ENCODE measurements at regions not wholly inside any gene's neighbourhood (a gene's known extent, or its start where the extent isn't known, plus 50 kb on each side); places are given as distances from the start of the nearest gene placed in this dataset.

- Histone ChIP-seq H3K27ac (ENCODE audit: low read length) (no peak overlapping the region), H3K4me1 (ENCODE audit: control insufficient read depth in 1 of 2, extremely low read depth in 1 of 2, insufficient read depth in 2 of 2, low read length in 2 of 2) (no peaks in the 10 kb centered on the region), H3K27me3 (replicated peaks in 1 of 2; ENCODE audit: control insufficient read depth in 2 of 2, extremely low read depth in 1 of 2, insufficient read depth in 2 of 2, low read length in 1 of 2) (peaks cover 0 to 6% of the 10 kb centered on the region in 2 experiments), H3K9me3 (no peaks in the 10 kb centered on the region), H3K4me3 (ENCODE audit: control insufficient read depth in 1 of 2, extremely low read depth in 1 of 2, low read length in 1 of 2) (no peak overlapping the region), H3K36me3 (ENCODE audit: control insufficient read depth in 2 of 2, extremely low read depth in 1 of 2, insufficient read depth in 1 of 2, low read length in 1 of 2) (no peaks in the 10 kb centered on the region)
- peaks cover 5 to 20% (median 11%) of the 10 kb centered on the region in 3 donors for H3K9me3 Mint-ChIP-seq
- ATAC-seq (replicated peaks in 1 of 4) (no peak), DNase-seq (no peak)
- no peaks in the 10 kb centered on the region for H3K4me1 Mint-ChIP-seq
- H3K27ac Mint-ChIP-seq: no peak overlapping the region
- 100% methylated on average over 1 of the region's 9 CpGs for WGBS (ENCODE audit: insufficient coverage)
- ChIA-PET CTCF (no interaction called here), POLR2A (no interaction called here)
- no peaks in the 10 kb centered on the region for H3K27me3 Mint-ChIP-seq
- no peaks in the 10 kb centered on the region for H3K36me3 Mint-ChIP-seq
- H3K4me3 Mint-ChIP-seq: no peak overlapping the region
These were observed 857.7 kb downstream of the GALR1 start for GRCh38 chr18:78107363-78107762.

DNA sequence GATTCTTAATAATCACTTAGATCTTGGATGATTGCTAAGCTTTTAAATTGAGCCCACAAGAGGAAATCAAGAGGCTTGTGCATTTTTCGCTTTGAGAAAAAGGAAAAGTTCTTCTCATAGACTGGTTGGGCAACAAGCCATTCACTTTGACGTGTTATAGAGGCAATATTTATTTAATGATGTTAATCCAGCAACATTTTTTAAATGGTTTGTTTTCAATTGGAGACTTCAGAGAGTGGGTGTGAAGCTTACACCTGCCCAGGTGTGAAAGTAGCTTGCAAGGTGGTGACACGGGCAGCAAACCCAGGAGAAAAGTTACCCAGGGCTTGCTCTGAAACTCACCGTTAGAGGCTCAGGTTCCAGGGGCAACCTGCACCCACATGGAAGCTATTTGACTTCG lies 858.9 kb downstream of the GALR1 start:
- Histone ChIP-seq H3K4me1 (ENCODE audit: control insufficient read depth in 1 of 2, extremely low read depth in 1 of 2, insufficient read depth in 2 of 2, low read length in 2 of 2) (no peaks in the 10 kb centered on the region), H3K36me3 (ENCODE audit: control insufficient read depth in 2 of 2, extremely low read depth in 1 of 2, insufficient read depth in 1 of 2, low read length in 1 of 2) (no peaks in the 10 kb centered on the region), H3K27me3 (replicated peaks in 1 of 2; ENCODE audit: control insufficient read depth in 2 of 2, extremely low read depth in 1 of 2, insufficient read depth in 2 of 2, low read length in 1 of 2) (peaks cover 0 to 6% of the 10 kb centered on the region in 2 experiments), H3K27ac (ENCODE audit: low read length) (no peak overlapping the region), H3K4me3 (ENCODE audit: control insufficient read depth in 1 of 2, extremely low read depth in 1 of 2, low read length in 1 of 2) (no peak overlapping the region), H3K9me3 (no peaks in the 10 kb centered on the region)
- Mint-ChIP-seq H3K9me3 (peaks cover 5 to 15% (median 11%) of the 10 kb centered on the region in 3 donors), H3K4me3 (no peak overlapping the region), H3K27me3 (no peaks in the 10 kb centered on the region), H3K4me1 (no peaks in the 10 kb centered on the region), H3K27ac (no peak overlapping the region), H3K36me3 (no peaks in the 10 kb centered on the region)
- POLR2A ChIA-PET: no interaction called here
- DNase-seq (no peak), ATAC-seq (replicated peaks in 1 of 4) (no peak)
- WGBS (ENCODE audit: insufficient coverage): no CpG with 5 or more reads among the region's 5 CpGs
- CTCF ChIA-PET: no interaction called here

DNA sequence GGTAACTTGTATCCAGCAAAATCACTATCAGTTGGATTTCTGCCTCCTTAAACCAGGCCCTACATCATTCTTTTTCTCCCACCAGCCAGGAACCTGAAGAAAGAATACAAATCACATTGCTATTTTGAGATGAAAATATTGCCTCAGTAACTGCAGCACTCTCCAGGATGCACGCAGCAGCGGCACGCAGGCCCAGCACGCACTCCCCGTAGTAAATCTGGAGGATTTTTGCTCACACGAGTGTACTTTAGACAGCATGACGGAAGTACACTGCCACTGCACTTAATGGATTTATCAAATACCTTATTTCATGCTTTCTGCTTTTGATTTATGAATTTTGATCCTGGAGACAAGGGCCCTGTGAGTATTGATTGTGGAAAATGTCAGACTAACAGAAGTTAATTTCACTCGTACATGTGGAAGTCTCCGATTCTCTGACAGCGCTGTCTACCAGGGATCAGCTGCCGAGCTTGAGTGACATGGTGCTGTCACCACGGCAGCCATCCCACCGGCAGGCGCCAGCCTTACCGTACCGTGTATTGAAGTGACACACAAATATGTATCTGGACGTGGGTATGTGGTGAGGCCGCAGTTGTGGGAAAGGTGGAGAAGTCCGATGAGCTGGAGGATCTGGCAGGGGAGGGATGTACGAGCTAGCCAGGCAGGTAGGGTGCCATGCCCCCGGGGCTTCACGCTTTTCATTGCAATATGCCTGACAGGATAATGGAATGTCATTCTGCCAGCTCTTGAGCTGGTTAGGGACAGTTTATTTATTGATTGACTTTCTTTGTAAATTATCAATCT lies 863.7 kb downstream of the GALR1 start:
- no peaks in the 10 kb centered on the region for H3K36me3 Mint-ChIP-seq
- no peak overlapping the region for H3K4me3 Mint-ChIP-seq
- DNase-seq (no peak), ATAC-seq (replicated peaks in 1 of 4) (no peak)
- peaks cover 0 to under 1% (median 0%) of the 10 kb centered on the region in 3 donors for H3K9me3 Mint-ChIP-seq
- ChIA-PET CTCF (no interaction called here), POLR2A (no interaction called here)
- H3K27me3 ChIP-seq (replicated peaks in 1 of 2; ENCODE audit: control insufficient read depth in 2 of 2, extremely low read depth in 1 of 2, insufficient read depth in 2 of 2, low read length in 1 of 2): peaks cover 0 to 6% of the 10 kb centered on the region in 2 experiments
- H3K27ac Mint-ChIP-seq: no peak overlapping the region
- no peaks in the 10 kb centered on the region for H3K4me1 ChIP-seq (ENCODE audit: control insufficient read depth in 1 of 2, extremely low read depth in 1 of 2, insufficient read depth in 2 of 2, low read length in 2 of 2)
- H3K4me3 ChIP-seq (ENCODE audit: control insufficient read depth in 1 of 2, extremely low read depth in 1 of 2, low read length in 1 of 2): no peak overlapping the region
- no peak overlapping the region for H3K27ac ChIP-seq (ENCODE audit: low read length)
- H3K36me3 ChIP-seq (ENCODE audit: control insufficient read depth in 2 of 2, extremely low read depth in 1 of 2, insufficient read depth in 1 of 2, low read length in 1 of 2): no peaks in the 10 kb centered on the region
- H3K4me1 Mint-ChIP-seq: no peaks in the 10 kb centered on the region
- H3K27me3 Mint-ChIP-seq: no peaks in the 10 kb centered on the region
- 92% methylated on average over 19 of the region's 22 CpGs for WGBS (ENCODE audit: insufficient coverage)
- H3K9me3 ChIP-seq: no peaks in the 10 kb centered on the region

- Mint-ChIP-seq H3K9me3 (peaks cover 0 to 6% (median 1%) of the 10 kb centered on the region in 3 donors), H3K4me1 (no peaks in the 10 kb centered on the region), H3K27me3 (no peaks in the 10 kb centered on the region), H3K4me3 (no peak overlapping the region), H3K27ac (no peak overlapping the region), H3K36me3 (no peaks in the 10 kb centered on the region)
- Histone ChIP-seq H3K4me3 (ENCODE audit: control insufficient read depth in 1 of 2, extremely low read depth in 1 of 2, low read length in 1 of 2) (no peak overlapping the region), H3K9me3 (no peaks in the 10 kb centered on the region), H3K27ac (ENCODE audit: low read length) (no peak overlapping the region), H3K4me1 (ENCODE audit: control insufficient read depth in 1 of 2, extremely low read depth in 1 of 2, insufficient read depth in 2 of 2, low read length in 2 of 2) (no peaks in the 10 kb centered on the region), H3K36me3 (ENCODE audit: control insufficient read depth in 2 of 2, extremely low read depth in 1 of 2, insufficient read depth in 1 of 2, low read length in 1 of 2) (no peaks in the 10 kb centered on the region), H3K27me3 (replicated peaks in 1 of 2; ENCODE audit: control insufficient read depth in 2 of 2, extremely low read depth in 1 of 2, insufficient read depth in 2 of 2, low read length in 1 of 2) (peaks cover 0 to 6% of the 10 kb centered on the region in 2 experiments)
- ATAC-seq (replicated peaks in 1 of 4): no peak
- no peak for DNase-seq
- 80% methylated on average over 1 of the region's 7 CpGs for WGBS (ENCODE audit: insufficient coverage)
- ChIA-PET POLR2A (no interaction called here), CTCF (no interaction called here)
These were observed 864.2 kb downstream of the GALR1 start for GRCh38 chr18:78113940-78114251.

DNA sequence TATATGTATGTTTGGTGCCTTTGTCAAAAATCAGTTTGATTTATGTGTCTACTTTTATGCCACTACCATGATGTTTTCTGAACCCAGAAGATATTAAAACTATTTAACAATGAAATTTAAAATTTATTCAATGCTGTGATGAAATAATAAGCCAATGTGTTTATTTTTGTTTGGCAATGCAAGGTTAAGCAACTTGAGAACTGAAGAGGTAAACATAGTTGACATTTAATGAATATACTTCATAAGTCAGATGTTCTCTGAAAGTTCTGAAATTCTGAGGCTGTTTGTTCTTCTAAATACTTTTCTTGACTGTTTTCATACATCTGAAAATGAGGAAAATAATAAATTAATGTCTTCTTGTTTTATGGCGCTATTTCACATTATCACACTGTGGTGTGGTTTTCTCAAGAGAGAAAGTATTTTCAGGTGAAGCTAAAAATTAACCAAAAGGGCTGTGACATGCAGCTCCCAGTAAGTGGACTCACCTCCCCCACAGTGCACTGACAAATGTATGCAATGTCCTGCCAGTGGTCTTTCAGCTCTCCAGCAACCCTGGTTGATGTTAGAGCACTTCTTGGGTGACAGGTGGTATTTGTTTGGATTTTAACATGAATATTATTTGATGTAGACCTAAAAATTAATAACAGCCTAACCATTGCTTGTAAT lies 863.6 kb upstream of the SALL3 start:
- Histone ChIP-seq H3K4me1 (ENCODE audit: control insufficient read depth in 1 of 2, extremely low read depth in 1 of 2, insufficient read depth in 2 of 2, low read length in 2 of 2) (no peaks in the 10 kb centered on the region), H3K27ac (ENCODE audit: low read length) (no peak overlapping the region), H3K9me3 (no peaks in the 10 kb centered on the region), H3K4me3 (ENCODE audit: control insufficient read depth in 1 of 2, extremely low read depth in 1 of 2, low read length in 1 of 2) (no peak overlapping the region), H3K36me3 (ENCODE audit: control insufficient read depth in 2 of 2, extremely low read depth in 1 of 2, insufficient read depth in 1 of 2, low read length in 1 of 2) (no peaks in the 10 kb centered on the region), H3K27me3 (replicated peaks in 1 of 2; ENCODE audit: control insufficient read depth in 2 of 2, extremely low read depth in 1 of 2, insufficient read depth in 2 of 2, low read length in 1 of 2) (no peaks in the 10 kb centered on the region)
- H3K9me3 Mint-ChIP-seq: peaks cover 5 to 14% (median 13%) of the 10 kb centered on the region in 3 donors
- no peaks in the 10 kb centered on the region for H3K36me3 Mint-ChIP-seq
- H3K4me3 Mint-ChIP-seq: no peak overlapping the region
- H3K27me3 Mint-ChIP-seq: no peaks in the 10 kb centered on the region
- no peak for ATAC-seq (replicated peaks in 1 of 4)
- DNase-seq: no peak
- WGBS (ENCODE audit: insufficient coverage): no CpG with 5 or more reads among the region's 1 CpG
- H3K27ac Mint-ChIP-seq: no peak overlapping the region
- CTCF ChIA-PET: no interaction called here
- no peaks in the 10 kb centered on the region for H3K4me1 Mint-ChIP-seq
- POLR2A ChIA-PET: no interaction called here

DNA sequence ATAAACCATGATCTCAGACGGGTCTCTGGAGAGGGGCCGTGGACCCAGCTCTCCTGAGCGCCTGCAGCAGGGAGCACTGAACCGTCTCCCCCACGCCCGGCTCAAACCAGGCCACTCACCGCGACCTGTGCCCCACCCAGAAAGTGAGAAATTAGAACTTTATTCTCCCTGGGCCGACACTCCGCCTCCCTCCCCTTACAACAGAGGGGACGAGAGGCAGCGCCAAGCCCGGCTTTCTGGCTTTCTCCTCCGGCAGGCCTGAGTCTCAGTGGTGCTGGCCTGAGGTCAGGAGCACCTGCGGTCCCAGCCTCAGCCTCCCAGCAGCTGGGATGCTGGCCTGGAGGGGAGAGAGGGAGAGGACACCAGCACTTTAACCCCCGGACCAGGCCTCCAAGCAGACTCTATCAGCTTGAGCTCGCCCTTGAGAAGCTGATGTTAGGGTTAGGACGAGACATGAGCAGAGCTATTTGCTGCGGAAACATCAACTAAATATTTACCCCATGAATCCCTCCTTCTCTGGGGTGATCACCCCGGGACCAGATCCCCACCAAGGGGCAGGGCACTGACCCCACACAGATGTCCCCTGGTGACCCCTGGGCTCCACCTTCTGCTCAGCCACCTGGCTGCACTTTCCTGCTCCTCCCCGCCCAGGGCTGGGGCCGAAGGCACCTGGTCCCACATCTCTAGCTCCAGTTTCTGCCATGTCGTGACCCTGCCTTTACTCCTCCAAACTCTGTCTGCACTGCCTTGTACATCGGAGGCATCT lies 856.3 kb upstream of the SALL3 start:
- H3K36me3 Mint-ChIP-seq: no peaks in the 10 kb centered on the region
- whole genome bisulfite sequencing (ENCODE audit: insufficient coverage): 87% methylated on average over 10 of the region's 24 CpGs
- CTCF ChIA-PET: interaction anchor here in 1 of 2 donors (0.6 kb wide), 1 partner anchor 9 kb away, joined by 4 read pairs; no protein-coding TSS in a partner anchor
- H3K4me1 Mint-ChIP-seq: no peaks in the 10 kb centered on the region
- no peak for ATAC-seq (replicated peaks in 1 of 4)
- Histone ChIP-seq H3K9me3 (no peaks in the 10 kb centered on the region), H3K4me1 (ENCODE audit: control insufficient read depth in 1 of 2, extremely low read depth in 1 of 2, insufficient read depth in 2 of 2, low read length in 2 of 2) (no peaks in the 10 kb centered on the region), H3K27me3 (replicated peaks in 1 of 2; ENCODE audit: control insufficient read depth in 2 of 2, extremely low read depth in 1 of 2, insufficient read depth in 2 of 2, low read length in 1 of 2) (peaks cover 0 to 3% of the 10 kb centered on the region in 2 experiments), H3K27ac (ENCODE audit: low read length) (no peak overlapping the region), H3K4me3 (ENCODE audit: control insufficient read depth in 1 of 2, extremely low read depth in 1 of 2, low read length in 1 of 2) (no peak overlapping the region), H3K36me3 (ENCODE audit: control insufficient read depth in 2 of 2, extremely low read depth in 1 of 2, insufficient read depth in 1 of 2, low read length in 1 of 2) (no peaks in the 10 kb centered on the region)
- POLR2A ChIA-PET: no interaction called here
- no peak overlapping the region for H3K4me3 Mint-ChIP-seq
- H3K9me3 Mint-ChIP-seq: peaks cover 14 to 38% (median 27%) of the 10 kb centered on the region in 3 donors
- DNase-seq: no peak
- no peaks in the 10 kb centered on the region for H3K27me3 Mint-ChIP-seq
- no peak overlapping the region for H3K27ac Mint-ChIP-seq
